H1 (cell line): ENCODE measurements at regions not wholly inside any gene's neighbourhood (a gene's known extent, or its start where the extent isn't known, plus 50 kb on each side); places are given as distances from the start of the nearest gene placed in this dataset.

Experiments used
- CTCF ChIA-PET: fragments of 300-600 bp; sonication (Branson Sonifier 250); formaldehyde crosslinking; loops from one replicate; lab custom pipeline; 2021; ENCODE audit not compliant: partially characterized antibody; lab: Charles Lee
- POLR2A ChIA-PET: fragments of 300-600 bp; sonication (Branson Sonifier 250); formaldehyde crosslinking; loops from one replicate; lab custom pipeline; 2021; ENCODE audit warnings: inconsistent platforms; ENCODE audit not compliant: partially characterized antibody; lab: Charles Lee
- DNase-seq, 2 experiments: peaks; one replicate each; pipeline versions ENCODE4 v3.0.0 to v3.0.0-alpha.2; 2010 to 2022; ENCODE audit warnings: low spot score in 2 of 2, low read depth in 1 of 2, mixed read lengths in 1 of 2
- FAIRE-seq: peaks from 2 replicates; lab custom pipeline; 2011; peaks lifted over from hg19 to GRCh38; lab: Jason Lieb, UNC
- H2AFZ ChIP-seq: 2 replicates; pipeline ENCODE4 v1.8.1; 2012; ENCODE audit warnings: low read length, inconsistent platforms
- H2AK5ac ChIP-seq: 2 replicates; pipeline ENCODE4 v1.6.1; 2013; ENCODE audit warnings: low read depth, low read length
- H2BK120ac ChIP-seq: replicated peaks from 2 replicates; pipeline ENCODE3; 2013; ENCODE audit warnings: low read depth, low read length, inconsistent platforms
- H2BK12ac ChIP-seq: 2 replicates; pipeline ENCODE4 v1.6.1; 2013; ENCODE audit warnings: low read depth, low read length
- H2BK15ac ChIP-seq: 2 replicates; pipeline ENCODE4 v1.6.1; 2013; ENCODE audit warnings: low read length
- H2BK20ac ChIP-seq: 2 replicates; pipeline ENCODE4 v1.6.1; 2013; ENCODE audit warnings: low read length
- H2BK5ac ChIP-seq: 2 replicates; pipeline ENCODE4 v1.6.1; 2013; ENCODE audit warnings: low read depth, low read length
- H3K14ac ChIP-seq: 2 replicates; pipeline ENCODE4 v1.6.1; 2013; ENCODE audit warnings: inconsistent platforms; ENCODE audit not compliant: insufficient read length
- H3K18ac ChIP-seq: 2 replicates; pipeline ENCODE4 v1.6.1; 2013; ENCODE audit warnings: low read length; ENCODE audit errors: extremely low read depth
- H3K23ac ChIP-seq: 2 replicates; pipeline ENCODE4 v1.6.1; 2013; ENCODE audit warnings: inconsistent platforms; ENCODE audit not compliant: insufficient read length
- H3K23me2 ChIP-seq: 2 replicates; pipeline ENCODE4 v1.6.1; 2013; ENCODE audit warnings: low read depth, low read length
- H3K27ac ChIP-seq: 2 replicates; pipeline ENCODE4 v1.6.1; 2011; ENCODE audit warnings: low read depth, low read length, inconsistent platforms
- H3K27me3 ChIP-seq, 4 experiments: replicated peaks in 1 of 4; 1 replicate in 1 of 4; 2 replicates in 3 of 4; pipeline versions ENCODE4 v1.6.1 to v1.8.1; 2011 to 2013; ENCODE audit warnings: low read length in 3 of 4, mild to moderate bottlenecking in 3 of 4, inconsistent platforms in 2 of 4, mixed read lengths in 2 of 4, moderate library complexity in 1 of 4; ENCODE audit not compliant: control insufficient read depth in 3 of 4, insufficient read depth in 3 of 4; ENCODE audit errors: extremely low read depth in 1 of 4
- H3K36me3 ChIP-seq, 4 experiments: 2 replicates each; pipeline versions ENCODE4 v1.6.1 to v1.8.1; 2011 to 2013; ENCODE audit warnings: mild to moderate bottlenecking in 4 of 4, low read length in 3 of 4, moderate library complexity in 2 of 4, control low read depth in 1 of 4, inconsistent platforms in 1 of 4; ENCODE audit not compliant: insufficient read depth in 4 of 4, control insufficient read depth in 2 of 4
- H3K4ac ChIP-seq: replicated peaks from 2 replicates; pipeline ENCODE3; 2013; ENCODE audit warnings: low read length, low read depth, mixed read lengths, inconsistent platforms; ENCODE audit not compliant: insufficient read length
- H3K4me1 ChIP-seq, 4 experiments: replicated peaks in 1 of 4; 1 replicate in 1 of 4; 2 replicates in 3 of 4; pipeline versions ENCODE4 v1.6.1 to v1.8.1; 2011 to 2013; ENCODE audit warnings: low read length in 3 of 4, inconsistent platforms in 2 of 4, mixed read lengths in 1 of 4; ENCODE audit not compliant: insufficient read depth in 4 of 4, control insufficient read depth in 3 of 4
- H3K4me2 ChIP-seq, 2 experiments: 2 replicates each; pipeline versions ENCODE4 v1.6.1 to v1.8.1; 2011 to 2013; ENCODE audit warnings: low read depth in 2 of 2, low read length in 2 of 2, control low read depth in 1 of 2, inconsistent platforms in 1 of 2, mild to moderate bottlenecking in 1 of 2; ENCODE audit not compliant: insufficient read depth in 1 of 2
- H3K4me3 ChIP-seq, 4 experiments: fragments of 200-600, 300-600 bp in 1 of 4; sonication (generic), shearing (Covaris generic), sonication (Bioruptor Twin) in 1 of 4; 2 replicates each; pipeline versions ENCODE4 v1.5.1 to v1.8.1; 2011 to 2016; ENCODE audit warnings: low read length in 4 of 4, low read depth in 3 of 4, control low read depth in 2 of 4, inconsistent platforms in 2 of 4, mild to moderate bottlenecking in 2 of 4, mixed read lengths in 1 of 4, moderate library complexity in 1 of 4; ENCODE audit not compliant: insufficient read depth in 2 of 4; ENCODE audit errors: extremely low read depth in 1 of 4
- H3K56ac ChIP-seq: replicated peaks from 2 replicates; pipeline ENCODE3; 2013; ENCODE audit warnings: low read depth, mild to moderate bottlenecking, mixed read lengths, low read length, inconsistent platforms; ENCODE audit not compliant: insufficient read length
- H3K79me1 ChIP-seq: 2 replicates; pipeline ENCODE4 v1.6.1; 2013; ENCODE audit warnings: low read depth, low read length, control low read depth
- H3K79me2 ChIP-seq, 2 experiments: 2 replicates each; pipeline versions ENCODE4 v1.6.1 to v1.8.1; 2012 to 2013; ENCODE audit warnings: low read length in 2 of 2, mild to moderate bottlenecking in 2 of 2, inconsistent platforms in 1 of 2; ENCODE audit not compliant: insufficient read depth in 2 of 2, control insufficient read depth in 1 of 2
- H3K9ac ChIP-seq, 4 experiments: replicated peaks in 1 of 4; 1 replicate in 1 of 4; 2 replicates in 3 of 4; pipeline versions ENCODE4 v1.6.1 to v1.8.1; 2011 to 2013; ENCODE audit warnings: low read depth in 3 of 4, low read length in 3 of 4, control low read depth in 2 of 4, mild to moderate bottlenecking in 2 of 4, moderate library complexity in 2 of 4, inconsistent platforms in 1 of 4; ENCODE audit errors: extremely low read depth in 1 of 4
- H3K9me3 ChIP-seq, 2 experiments: 2 replicates each; pipeline versions ENCODE4 v1.6.1 to v1.8.1; 2012 to 2013; ENCODE audit warnings: mild to moderate bottlenecking in 2 of 2, moderate library complexity in 2 of 2, control low read depth in 1 of 2, inconsistent platforms in 1 of 2, low read depth in 1 of 2, low read length in 1 of 2, mixed read lengths in 1 of 2; ENCODE audit not compliant: insufficient read depth in 2 of 2
- H4K20me1 ChIP-seq, 2 experiments: replicated peaks in 1 of 2; 2 replicates each; pipeline versions ENCODE3 to v1.8.1; 2011 to 2013; ENCODE audit warnings: inconsistent platforms in 2 of 2, low read length in 2 of 2, mild to moderate bottlenecking in 1 of 2; ENCODE audit not compliant: insufficient read depth in 2 of 2, control insufficient read depth in 1 of 2
- H4K5ac ChIP-seq: 2 replicates; pipeline ENCODE4 v1.6.1; 2013; ENCODE audit warnings: low read length, low read depth, mixed read lengths, inconsistent platforms; ENCODE audit not compliant: insufficient read length
- H4K8ac ChIP-seq: 2 replicates; pipeline ENCODE4 v1.8.0; 2013; ENCODE audit warnings: mild to moderate bottlenecking, moderate library complexity, low read length, inconsistent platforms; ENCODE audit not compliant: insufficient read depth; ENCODE audit errors: extremely low read depth
- H4K91ac ChIP-seq: replicated peaks from 2 replicates; pipeline ENCODE3; 2013; ENCODE audit warnings: low read length, mixed read lengths, inconsistent platforms; ENCODE audit not compliant: insufficient read length
- ASH2L ChIP-seq: fragments of 200-600, 300-600 bp; sonication (generic); IDR thresholded peaks from one replicate; pipeline ENCODE4 v1.7.1; 2017; ENCODE audit warnings: low read length
- CBX8 ChIP-seq: fragments of 300-800, 300-1000 bp; sonication (generic); IDR thresholded peaks from 2 replicates; pipeline ENCODE4 v1.7.1; 2016; ENCODE audit warnings: low read depth, low read length, borderline replicate concordance
- CHD1 ChIP-seq: IDR thresholded peaks from 2 replicates; pipeline ENCODE4 v1.6.1; 2012; ENCODE audit warnings: low read depth, low read length, improper control_type of control experiment
- CTBP2 ChIP-seq: IDR thresholded peaks from 2 replicates; pipeline ENCODE4 v1.7.0; 2011; ENCODE audit warnings: borderline replicate concordance, mild to moderate bottlenecking, moderate library complexity, mixed read lengths, low read length; ENCODE audit not compliant: insufficient read depth, insufficient read length
- HDAC6 ChIP-seq: IDR thresholded peaks from one replicate; pipeline ENCODE4 v1.7.1; 2012; ENCODE audit warnings: low read depth, mild to moderate bottlenecking, inconsistent platforms, low read length, moderate library complexity
- JUN ChIP-seq: IDR thresholded peaks from 2 replicates; pipeline ENCODE4 v1.6.1; 2011; ENCODE audit warnings: low read depth, mild to moderate bottlenecking, improper control_type of control experiment, low read length
- NRF1 ChIP-seq: IDR thresholded peaks from 2 replicates; pipeline ENCODE4 v1.6.1; 2011; ENCODE audit warnings: mild to moderate bottlenecking, low read depth, low read length, improper control_type of control experiment
- PHF8 ChIP-seq: fragments of 200-600 bp; sonication (generic); conservative IDR thresholded peaks from 2 replicates; pipeline ENCODE4 v1.7.1; 2012; ENCODE audit warnings: low read depth, mild to moderate bottlenecking, inconsistent platforms, low read length, moderate library complexity
- POU5F1 ChIP-seq: IDR thresholded peaks from 2 replicates; pipeline ENCODE4 v1.6.1; 2011; ENCODE audit warnings: low read depth, mild to moderate bottlenecking, low read length, moderate library complexity
- RXRA ChIP-seq: IDR thresholded peaks from 2 replicates; pipeline ENCODE4 v1.6.1; 2011; ENCODE audit warnings: low read depth, mild to moderate bottlenecking, low read length, moderate library complexity; ENCODE audit not compliant: insufficient read depth
- SIRT6 ChIP-seq: IDR thresholded peaks from one replicate; pipeline ENCODE4 v1.7.1; 2012; ENCODE audit warnings: low read length, inconsistent platforms
- SP4 ChIP-seq: IDR thresholded peaks from 2 replicates; pipeline ENCODE4 v1.6.1; 2012; ENCODE audit warnings: low read length, inconsistent platforms
- YY1 ChIP-seq: IDR thresholded peaks from 2 replicates; pipeline ENCODE4 v1.6.1; 2011; ENCODE audit warnings: low read depth, mild to moderate bottlenecking, low read length
- ZNF274 ChIP-seq: IDR thresholded peaks from 2 replicates; pipeline ENCODE4 v1.7.0; 2012; ENCODE audit warnings: low read length, borderline replicate concordance; ENCODE audit errors: extremely low read depth
- WGBS, 2 experiments: shearing (Covaris generic) in 1 of 2; methylation state at CpG; one replicate each; pipeline versions ENCODE4 v1.1.6 to v1.1.7; 2013 to 2015; ENCODE audit warnings: low lambda C conversion rate in 2 of 2, mixed read lengths in 2 of 2, inconsistent platforms in 1 of 2, low coverage in 1 of 2, missing lambda C conversion rate in 1 of 2; ENCODE audit not compliant: insufficient replicate concordance in 2 of 2, insufficient coverage in 1 of 2, insufficient read length in 1 of 2; ENCODE audit errors: extremely low coverage in 1 of 2, missing lambda C conversion rate in 1 of 2; 5-methylcytosine and 5-hydroxymethylcytosine counted together
- TF ChIP-seq, protein P1 (sequence below): IDR thresholded peaks from 2 replicates; pipeline ENCODE4 v1.6.1; 2011; ENCODE audit warnings: low read length, improper control_type of control experiment

DNA sequence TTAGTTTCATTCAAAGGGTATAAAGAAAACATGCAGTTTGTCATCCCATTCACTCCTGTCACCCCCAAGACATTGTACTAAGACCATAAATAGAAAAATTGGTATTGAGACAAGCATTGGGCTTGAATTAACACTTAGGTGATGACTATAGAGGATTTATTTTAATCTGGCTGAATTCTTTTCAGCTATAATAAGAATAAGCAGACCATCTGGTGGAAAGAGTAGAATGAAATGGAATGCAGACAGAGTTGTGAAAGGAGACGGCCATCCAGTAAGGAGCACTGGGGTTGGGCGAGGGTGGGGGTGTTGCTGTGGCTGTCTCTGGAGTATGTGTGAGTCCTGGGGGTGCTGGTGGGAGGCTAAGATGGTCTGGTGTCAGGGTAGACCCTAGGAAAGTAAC is 125.0 kb upstream of the IVNS1ABP start:
- WGBS, 2 experiments: 100% methylated on average over 2 of the region's 2 CpGs; no CpG with 5 or more reads in 1 of the 2 experiments
- H3K4ac ChIP-seq: no peak overlapping the region
- no peak overlapping the region for H4K5ac ChIP-seq
- no peak overlapping the region for H2BK15ac ChIP-seq
- H2BK20ac ChIP-seq: no peak overlapping the region
- DNase-seq (no peak), FAIRE-seq (no peak)
- H4K91ac ChIP-seq: no peak overlapping the region
- no peak overlapping the region for H3K9ac ChIP-seq
- no peak overlapping the region for H3K23ac ChIP-seq
- no peaks in the 10 kb centered on the region for H3K4me1 ChIP-seq
- H2BK120ac ChIP-seq: no peak overlapping the region
- no peak overlapping the region for H3K4me2 ChIP-seq
- ChIA-PET POLR2A (no interaction called here), CTCF (no interaction called here)
- no peaks in the 10 kb centered on the region for H3K79me1 ChIP-seq
- no peak overlapping the region for H3K18ac ChIP-seq
- no peaks in the 10 kb centered on the region for H3K27me3 ChIP-seq
- no peak overlapping the region for H3K14ac ChIP-seq
- H3K56ac ChIP-seq: no peak overlapping the region
- H3K23me2 ChIP-seq: no peaks in the 10 kb centered on the region
- H3K36me3 ChIP-seq: no peaks in the 10 kb centered on the region
- no peak overlapping the region for H3K4me3 ChIP-seq
- H2BK12ac ChIP-seq: no peak overlapping the region
- peak overlapping the region; percentile 80; the same call in 1 of the 2 replicates for H4K8ac ChIP-seq
- no peak overlapping the region for H2BK5ac ChIP-seq
- H2AK5ac ChIP-seq: no peak overlapping the region
- peaks cover 0 to 2% of the 10 kb centered on the region in 2 experiments for H4K20me1 ChIP-seq
- H3K27ac ChIP-seq: no peak overlapping the region
- H3K9me3 ChIP-seq: no peaks in the 10 kb centered on the region
- no peak overlapping the region for H2AFZ ChIP-seq
- no peaks in the 10 kb centered on the region for H3K79me2 ChIP-seq
- TF ChIP-seq RXRA (no peak), NRF1 (no peak), JUN (no peak), SP4 (no peak), CHD1 (no peak), POU5F1 (no peak), HDAC6 (no peak), ASH2L (no peak), YY1 (no peak), PHF8 (no peak), CBX8 (no peak), SIRT6 (no peak), ZNF274 (no peak), CTBP2 (no peak)
- TF ChIP-seq, protein P1, sequence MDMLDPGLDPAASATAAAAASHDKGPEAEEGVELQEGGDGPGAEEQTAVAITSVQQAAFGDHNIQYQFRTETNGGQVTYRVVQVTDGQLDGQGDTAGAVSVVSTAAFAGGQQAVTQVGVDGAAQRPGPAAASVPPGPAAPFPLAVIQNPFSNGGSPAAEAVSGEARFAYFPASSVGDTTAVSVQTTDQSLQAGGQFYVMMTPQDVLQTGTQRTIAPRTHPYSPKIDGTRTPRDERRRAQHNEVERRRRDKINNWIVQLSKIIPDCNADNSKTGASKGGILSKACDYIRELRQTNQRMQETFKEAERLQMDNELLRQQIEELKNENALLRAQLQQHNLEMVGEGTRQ: no peak
